ENCODE measurements at regions not wholly inside any gene's neighbourhood (a gene's known extent, or its start where the extent isn't known, plus 50 kb on each side); places are given as distances from the start of the nearest gene placed in this dataset.

DNA sequence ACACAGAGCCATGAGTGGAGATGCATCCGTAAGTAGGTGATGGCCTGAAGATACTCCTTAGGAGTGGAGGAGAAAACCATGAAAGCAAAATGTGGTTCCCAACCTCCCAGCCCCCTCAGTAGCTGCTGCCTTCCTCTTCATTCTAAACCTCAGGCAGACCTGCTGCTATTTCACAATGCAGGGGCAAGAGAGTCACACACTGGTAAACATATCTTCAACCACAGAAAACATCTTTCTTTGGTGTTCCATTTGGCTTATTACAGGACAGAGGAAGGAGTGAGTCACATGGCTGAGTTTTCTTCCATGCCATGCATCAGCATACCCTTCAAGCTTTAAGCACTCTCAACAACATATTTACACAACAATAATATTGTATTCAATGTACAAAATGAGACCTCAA is 342.1 kb downstream of the BMPER start:
- TF ChIP-seq, protein P1, sequence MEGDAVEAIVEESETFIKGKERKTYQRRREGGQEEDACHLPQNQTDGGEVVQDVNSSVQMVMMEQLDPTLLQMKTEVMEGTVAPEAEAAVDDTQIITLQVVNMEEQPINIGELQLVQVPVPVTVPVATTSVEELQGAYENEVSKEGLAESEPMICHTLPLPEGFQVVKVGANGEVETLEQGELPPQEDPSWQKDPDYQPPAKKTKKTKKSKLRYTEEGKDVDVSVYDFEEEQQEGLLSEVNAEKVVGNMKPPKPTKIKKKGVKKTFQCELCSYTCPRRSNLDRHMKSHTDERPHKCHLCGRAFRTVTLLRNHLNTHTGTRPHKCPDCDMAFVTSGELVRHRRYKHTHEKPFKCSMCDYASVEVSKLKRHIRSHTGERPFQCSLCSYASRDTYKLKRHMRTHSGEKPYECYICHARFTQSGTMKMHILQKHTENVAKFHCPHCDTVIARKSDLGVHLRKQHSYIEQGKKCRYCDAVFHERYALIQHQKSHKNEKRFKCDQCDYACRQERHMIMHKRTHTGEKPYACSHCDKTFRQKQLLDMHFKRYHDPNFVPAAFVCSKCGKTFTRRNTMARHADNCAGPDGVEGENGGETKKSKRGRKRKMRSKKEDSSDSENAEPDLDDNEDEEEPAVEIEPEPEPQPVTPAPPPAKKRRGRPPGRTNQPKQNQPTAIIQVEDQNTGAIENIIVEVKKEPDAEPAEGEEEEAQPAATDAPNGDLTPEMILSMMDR (conservative IDR thresholded peaks at IDR 0.05; ENCODE audit: low read length): no peak
- TF ChIP-seq EZH2phosphoT487 (IDR thresholded peaks at IDR 0.05; ENCODE audit: borderline replicate concordance): no peak

Measured in Loucy (cell line).